ENCODE measurements at regions not wholly inside any gene's neighbourhood (a gene's known extent, or its start where the extent isn't known, plus 50 kb on each side); places are given as distances from the start of the nearest gene placed in this dataset.
"Not testable (repeated sequence)": the region's sequence is repeated elsewhere in the genome, so short reads cannot be mapped to it uniquely, and the experiment has no call there.

DNA sequence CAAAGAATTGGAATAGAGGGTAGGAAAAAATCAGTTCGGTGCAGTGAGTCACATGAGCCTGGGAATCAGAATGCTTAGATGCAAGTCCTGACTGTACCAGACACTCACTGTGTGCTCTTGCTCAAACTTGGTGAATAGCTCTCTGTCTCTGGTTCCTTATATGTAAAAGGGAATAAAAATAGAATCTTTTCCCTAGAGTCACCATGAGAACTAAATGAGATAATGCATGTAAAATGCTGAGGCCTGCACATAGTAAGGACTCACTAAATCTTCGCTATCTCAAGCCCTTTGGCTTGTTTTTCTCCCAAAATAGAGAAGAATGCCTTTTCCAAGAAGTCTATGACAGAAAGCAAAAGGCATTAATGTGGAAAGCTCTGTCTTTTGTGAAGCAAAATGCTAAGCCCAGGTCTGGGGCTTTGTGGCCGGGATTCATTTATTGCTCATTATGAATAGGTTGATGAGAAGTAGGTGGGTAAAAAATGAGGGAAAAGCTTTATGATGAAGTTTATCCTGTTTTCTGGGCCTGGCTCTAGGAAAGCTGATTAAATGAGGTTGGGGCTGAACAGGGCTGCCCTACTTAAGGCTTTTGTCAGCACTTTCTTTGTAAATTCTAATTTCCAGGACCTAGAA, 483.3 kb downstream of the DMAC1 start:
- DNase-seq (ENCODE audit: low read depth in 4 of 4, low spot score in 3 of 4) = no peak

- DNase-seq (ENCODE audit: low read depth in 4 of 4, low spot score in 3 of 4) = no peak
Measured at GRCh38 chr9:7315746-7316145, 483.8 kb downstream of the DMAC1 start.

DNA sequence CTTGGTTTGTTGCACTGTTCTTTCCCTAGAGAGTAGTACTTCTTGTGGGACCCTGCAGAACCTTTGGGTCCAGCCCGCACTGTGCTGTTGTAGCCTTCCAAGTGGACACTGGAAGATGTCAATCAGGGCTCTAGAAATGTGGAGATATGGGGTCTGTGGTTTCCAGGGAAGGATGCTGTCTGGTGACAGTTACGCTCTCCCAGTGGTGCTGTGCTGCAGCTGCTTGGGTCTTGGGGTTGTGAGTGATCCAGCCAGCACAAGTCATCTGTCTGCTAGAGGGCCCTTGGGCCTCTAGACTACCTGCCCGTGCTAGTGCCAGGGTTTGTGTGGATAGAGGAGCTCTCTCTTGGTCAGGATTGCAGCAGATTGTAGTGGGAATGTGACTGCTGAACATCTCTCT, 484.5 kb downstream of the DMAC1 start:
- DNase-seq (ENCODE audit: low read depth in 4 of 4, low spot score in 3 of 4) = no peak

DNA sequence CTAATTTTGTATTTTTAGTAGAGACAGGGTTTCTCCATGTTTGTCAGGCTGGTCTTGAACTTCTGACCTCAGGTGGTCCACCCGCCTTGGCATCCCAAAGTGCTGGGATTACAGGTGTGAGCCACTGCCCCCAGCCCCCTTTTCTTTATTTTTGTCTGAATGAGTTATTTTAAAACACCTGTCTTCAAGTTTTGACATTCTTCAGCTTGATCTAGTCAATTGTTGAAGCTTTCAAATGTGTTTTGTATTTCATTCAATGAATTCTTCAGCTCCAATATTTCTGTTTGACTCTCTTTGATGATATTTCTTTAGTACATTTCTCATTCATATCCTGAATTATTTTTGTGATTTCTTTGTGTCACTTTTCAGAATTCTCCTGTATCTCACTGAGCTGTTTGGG, 486.2 kb downstream of the DMAC1 start:
- DNase-seq (ENCODE audit: low read depth in 4 of 4, low spot score in 3 of 4) = no peak

DNA sequence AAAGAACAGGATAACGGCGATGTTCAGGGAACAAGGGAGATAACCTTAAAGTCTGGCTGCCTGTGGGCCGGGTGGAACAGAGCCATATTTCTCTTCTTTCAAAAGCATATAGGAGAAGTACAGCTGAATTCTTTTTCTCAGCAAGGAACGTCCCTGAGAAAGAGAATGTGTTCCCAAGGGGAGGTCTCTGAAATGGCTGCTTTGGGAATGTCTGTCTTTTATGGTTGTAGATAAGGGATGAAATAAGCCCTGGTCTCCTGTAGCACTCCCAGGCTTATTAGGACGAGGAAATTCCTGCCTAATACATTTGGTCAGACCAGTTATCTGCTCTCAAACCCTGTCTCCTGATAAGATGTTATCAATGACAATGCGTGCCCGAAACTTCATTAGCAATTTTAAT, 490.5 kb downstream of the DMAC1 start:
- not testable (repeated sequence) for DNase-seq (ENCODE audit: low read depth in 4 of 4, low spot score in 3 of 4)

- DNase-seq (ENCODE audit: low read depth in 4 of 4, low spot score in 3 of 4) = no peak
Measured at GRCh38 chr9:7305677-7306076, 493.9 kb downstream of the DMAC1 start.

- DNase-seq (ENCODE audit: low read depth in 4 of 4, low spot score in 3 of 4) = no peak
Measured at GRCh38 chr9:7304627-7304995, 495.0 kb downstream of the DMAC1 start.

GRCh38 chr9:7303907-7304626, 495.5 kb downstream of the DMAC1 start:
- no peak for DNase-seq (ENCODE audit: low read depth in 4 of 4, low spot score in 3 of 4)

DNA sequence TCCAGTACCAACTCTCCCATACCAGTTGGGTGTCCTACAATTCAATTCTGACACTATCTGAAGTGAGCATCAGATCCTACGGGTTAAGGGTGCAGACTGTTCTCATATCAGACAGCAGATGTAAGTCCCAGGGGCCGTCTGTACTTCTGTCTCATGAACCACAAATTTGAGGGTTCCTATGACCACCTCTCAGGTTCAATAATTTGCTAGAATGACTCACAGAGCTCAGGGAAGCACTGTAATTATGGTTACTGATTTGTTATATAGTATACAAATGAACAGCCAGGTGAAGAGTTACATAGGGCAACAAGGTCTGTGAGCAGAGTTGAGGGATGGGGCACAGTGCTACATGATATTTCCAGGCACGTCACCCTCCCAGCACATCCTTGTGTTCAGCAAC, 499.1 kb downstream of the DMAC1 start:
- DNase-seq (ENCODE audit: low read depth in 4 of 4, low spot score in 3 of 4) = no peak

- DNase-seq (ENCODE audit: low read depth in 4 of 4, low spot score in 3 of 4) = no peak
Measured at GRCh38 chr9:7298123-7298522, 501.5 kb downstream of the DMAC1 start.

- no peak for DNase-seq (ENCODE audit: low read depth in 4 of 4, low spot score in 3 of 4)
Measured at GRCh38 chr9:7297521-7297920, 502.1 kb downstream of the DMAC1 start.

DNA sequence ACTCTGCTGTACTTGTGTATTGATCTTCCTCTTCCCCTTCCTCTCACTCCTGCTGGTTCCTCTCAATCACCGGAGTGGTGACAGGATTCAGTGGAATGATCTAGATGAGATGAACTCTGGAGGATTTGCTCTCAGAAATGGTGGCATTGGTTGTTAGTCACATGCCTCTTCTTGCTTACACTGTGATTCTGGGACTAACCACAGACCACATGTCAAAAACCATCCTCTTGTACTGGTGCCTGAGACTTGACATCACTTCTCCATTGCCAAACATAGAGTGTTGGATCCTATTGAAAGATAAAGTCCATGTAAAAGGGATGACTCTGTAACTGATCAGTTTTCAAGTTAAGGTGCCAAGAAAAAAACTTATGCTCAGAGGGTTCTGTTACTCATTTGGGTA, 506.5 kb downstream of the DMAC1 start:
- no peak for DNase-seq (ENCODE audit: low read depth in 4 of 4, low spot score in 3 of 4)

DNA sequence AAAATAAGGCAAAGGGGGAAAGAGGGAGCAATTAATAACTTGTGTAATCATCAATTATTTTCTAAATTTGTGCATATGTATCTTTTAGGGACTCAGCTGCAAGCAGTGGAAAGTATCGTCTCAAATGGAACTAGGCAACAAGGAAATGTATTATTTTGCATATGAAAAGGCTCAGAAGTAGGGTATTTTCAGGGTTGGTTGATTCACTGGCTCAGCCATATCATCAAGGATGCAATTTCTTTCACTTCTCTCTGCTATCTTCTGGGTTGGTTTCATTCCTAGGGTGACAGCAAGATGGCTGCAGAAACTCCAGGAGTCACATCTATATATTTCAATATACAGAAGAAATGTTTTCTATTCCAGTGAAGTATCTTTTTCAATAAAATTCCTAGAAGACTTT, 509.8 kb downstream of the DMAC1 start:
- no peak for DNase-seq (ENCODE audit: low read depth in 4 of 4, low spot score in 3 of 4)

- DNase-seq (ENCODE audit: low read depth in 4 of 4, low spot score in 3 of 4) = no peak
Measured at GRCh38 chr9:7287986-7288385, 511.6 kb downstream of the DMAC1 start.

DNA sequence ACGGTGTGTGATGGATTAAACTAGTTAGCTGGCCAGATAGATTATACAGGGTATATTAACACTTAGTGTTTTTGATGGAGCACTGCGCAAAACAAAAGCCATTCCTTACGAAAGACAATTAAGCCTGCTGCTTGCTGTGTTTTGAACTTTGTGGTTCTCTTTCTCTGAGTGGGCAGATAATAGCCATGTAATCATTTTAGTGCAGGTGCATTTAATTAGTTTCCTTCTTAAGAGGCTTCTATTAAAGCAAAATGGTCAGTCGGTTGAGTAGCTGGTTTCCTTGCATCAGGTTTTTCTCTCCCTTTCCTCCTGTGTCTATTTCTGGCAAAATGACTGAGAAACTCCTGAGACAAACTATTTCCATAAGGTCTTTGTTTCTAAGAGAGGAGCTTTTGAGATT, 512.5 kb downstream of the DMAC1 start:
- no peak for DNase-seq (ENCODE audit: low read depth in 4 of 4, low spot score in 3 of 4)

- no peak for DNase-seq (ENCODE audit: low read depth in 4 of 4, low spot score in 3 of 4)
Measured at GRCh38 chr9:7286101-7286500, 513.5 kb downstream of the DMAC1 start.

DNA sequence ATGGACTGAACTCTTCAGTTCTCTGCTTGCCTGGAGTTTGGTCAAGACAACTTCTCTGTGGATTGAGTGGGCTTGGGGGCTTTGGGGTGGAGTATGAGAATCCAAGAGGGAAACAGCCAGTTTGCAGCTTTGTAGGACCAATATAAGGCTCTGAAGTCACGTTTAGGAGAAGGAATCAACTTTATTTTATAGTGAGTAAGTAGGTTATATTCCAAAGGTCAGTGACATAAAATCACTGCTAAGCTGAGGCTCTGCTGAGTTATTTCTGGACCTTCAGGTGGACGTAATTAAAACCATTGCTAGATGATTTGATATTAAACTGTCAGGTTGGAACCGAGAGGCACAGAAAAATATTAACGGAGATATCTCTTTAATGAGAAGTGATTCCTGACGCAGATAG, 514.4 kb downstream of the DMAC1 start:
- no peak for DNase-seq (ENCODE audit: low read depth in 4 of 4, low spot score in 3 of 4)

DNA sequence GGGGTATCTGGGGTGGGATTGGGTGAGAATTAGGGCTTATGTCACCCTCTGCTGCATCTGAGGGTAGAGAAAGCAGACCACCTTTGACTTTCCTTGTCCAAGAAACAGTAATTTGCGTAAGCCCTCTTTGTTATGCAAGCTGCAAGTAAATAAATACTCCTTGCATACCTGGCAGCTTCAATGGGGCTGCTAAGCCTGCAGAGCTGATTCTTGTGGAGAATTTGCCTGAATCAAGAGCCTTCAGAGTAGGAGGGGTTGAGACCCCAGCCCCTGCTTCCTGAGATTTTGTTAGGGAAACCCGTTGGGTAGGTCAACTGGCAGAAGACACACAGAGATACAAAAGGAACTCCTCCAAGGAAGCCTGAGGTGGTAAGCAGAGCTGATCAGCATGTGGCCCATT, 515.1 kb downstream of the DMAC1 start:
- DNase-seq (ENCODE audit: low read depth in 4 of 4, low spot score in 3 of 4) = no peak

GRCh38 chr9:7284117-7284516, 515.5 kb downstream of the DMAC1 start:
- DNase-seq (ENCODE audit: low read depth in 4 of 4, low spot score in 3 of 4) = no peak

DNA sequence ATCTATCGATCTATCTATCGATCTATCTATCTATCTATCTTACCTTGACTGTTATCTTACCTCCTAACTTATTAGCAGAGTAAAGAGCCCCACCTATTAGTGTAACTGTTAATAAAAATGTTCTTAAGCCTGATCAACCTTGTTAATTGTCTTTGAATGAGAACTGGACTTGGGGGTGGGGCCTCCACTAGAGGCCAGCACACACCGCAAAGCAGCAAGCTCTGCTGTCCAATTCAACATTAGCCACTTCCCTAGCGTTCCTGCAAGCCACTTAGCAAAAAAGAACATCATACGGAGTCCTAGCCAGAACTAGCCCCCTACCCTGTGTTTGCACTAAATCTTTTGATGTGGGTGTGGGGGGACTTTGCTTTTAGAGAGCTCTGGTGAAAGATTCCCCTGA, 515.8 kb downstream of the KDM4C start:
- DNase-seq (ENCODE audit: low read depth in 4 of 4, low spot score in 3 of 4) = peak in 2 of 4 donors; percentile 26 to 27

- DNase-seq (ENCODE audit: low read depth in 4 of 4, low spot score in 3 of 4) = peak in 2 of 4 donors; percentile 63 to 65
Measured at GRCh38 chr9:7266911-7267595, 509.3 kb downstream of the KDM4C start.

DNA sequence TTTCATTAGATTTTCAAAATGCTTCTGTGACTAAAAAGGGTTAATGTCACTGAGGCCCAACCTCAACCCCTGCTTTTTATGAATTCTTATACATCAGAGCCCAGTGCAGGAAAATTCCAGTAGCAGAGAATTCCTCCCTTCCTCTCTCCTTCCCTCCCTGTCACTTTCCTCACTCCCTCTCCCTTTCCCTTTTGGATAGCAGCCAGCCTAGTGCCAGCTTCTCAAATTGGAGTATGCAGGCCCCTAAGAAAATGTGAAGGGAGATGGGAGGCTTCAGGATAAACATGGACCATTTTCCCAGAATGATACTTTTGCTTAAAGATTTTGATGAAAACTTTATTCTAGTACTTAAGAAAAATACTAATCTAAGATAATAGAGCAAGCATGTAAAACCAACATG, 507.4 kb downstream of the KDM4C start:
- no peak for DNase-seq (ENCODE audit: low read depth in 4 of 4, low spot score in 3 of 4)

All from right renal pelvis (tissue), 4 donors.